H1 (cell line): ENCODE measurements at regions not wholly inside any gene's neighbourhood (a gene's known extent, or its start where the extent isn't known, plus 50 kb on each side); places are given as distances from the start of the nearest gene placed in this dataset.

Experiments
- ATF3 ChIP-seq: IDR thresholded peaks from 2 replicates; pipeline ENCODE4 v1.6.1; 2011; ENCODE audit warnings: low read depth, mild to moderate bottlenecking, low read length; ENCODE audit not compliant: insufficient read depth
- JUN ChIP-seq: IDR thresholded peaks from 2 replicates; pipeline ENCODE4 v1.6.1; 2011; ENCODE audit warnings: low read depth, mild to moderate bottlenecking, improper control_type of control experiment, low read length
- RBBP5 ChIP-seq: IDR thresholded peaks from 2 replicates; pipeline ENCODE4 v1.7.1; 2012; ENCODE audit warnings: low read depth, mild to moderate bottlenecking, inconsistent platforms, low read length, moderate library complexity, borderline replicate concordance
- SIN3A ChIP-seq, 2 experiments: IDR thresholded peaks in 1 of 2; conservative IDR thresholded peaks in 1 of 2; 2 replicates each; pipeline ENCODE4 v1.6.1; 2011 to 2012; ENCODE audit warnings: low read length in 2 of 2, improper control_type of control experiment in 1 of 2, low read depth in 1 of 2, mild to moderate bottlenecking in 1 of 2
- YY1 ChIP-seq: IDR thresholded peaks from 2 replicates; pipeline ENCODE4 v1.6.1; 2011; ENCODE audit warnings: low read depth, mild to moderate bottlenecking, low read length

- TF ChIP-seq JUN (no peak), SIN3A (conservative IDR thresholded peaks at IDR 0.05 in 1 of 2, IDR thresholded peaks at IDR 0.05 in 1 of 2; ENCODE audit: low read depth in 1 of 2, low read length in 2 of 2) (no peak), ATF3 (no peak), YY1 (no peak), RBBP5 (no peak)
Observed at GRCh38 chr3:194998417-194998816, 272.5 kb downstream of the XXYLT1 start.
